K562 (cell line): ENCODE measurements at regions not wholly inside any gene's neighbourhood (a gene's known extent, or its start where the extent isn't known, plus 50 kb on each side); places are given as distances from the start of the nearest gene placed in this dataset.

ENCODE experiments used
- ARID4B ChIP-seq: sonication (generic); formaldehyde crosslinking; IDR thresholded peaks from 2 replicates; pipeline ENCODE4 v1.8.0; 2022; ENCODE audit warnings: mild to moderate bottlenecking, missing genetic modification reagents
- CCAR2 ChIP-seq: fragments of 200-400 bp; formaldehyde crosslinking; IDR thresholded peaks from 2 replicates; pipeline ENCODE4 v1.6.1; 2017; ENCODE audit warnings: mild to moderate bottlenecking, low read depth, low read length
- CLOCK ChIP-seq: fragments of 250-450 bp; sonication (Bioruptor Pico); IDR thresholded peaks from 2 replicates; pipeline ENCODE4 v1.4.0; 2020; ENCODE audit warnings: mild to moderate bottlenecking, moderate library complexity, borderline replicate concordance
- CREB5 ChIP-seq: fragments of 250-450 bp; sonication (Bioruptor Pico); IDR thresholded peaks from 2 replicates; pipeline ENCODE4 v1.5.0; 2020; ENCODE audit warnings: mild to moderate bottlenecking
- LEF1 ChIP-seq: fragments of 450-650 bp; IDR thresholded peaks from 2 replicates; pipeline ENCODE4 v1.6.1; 2016; ENCODE audit warnings: mild to moderate bottlenecking
- NCOA1 ChIP-seq: fragments of 450-650 bp; IDR thresholded peaks from 2 replicates; pipeline ENCODE4 v1.6.1; 2016; ENCODE audit warnings: low read depth
- PHB ChIP-seq: fragments of 250-450 bp; sonication (Bioruptor Pico); IDR thresholded peaks from 2 replicates; pipeline ENCODE4 v1.5.0; 2021
- PKNOX1 ChIP-seq: fragments of 450-650 bp; IDR thresholded peaks from 2 replicates; pipeline ENCODE4 v1.6.1; 2016
- SIN3A ChIP-seq, 2 experiments: fragments of 150-350 bp in 1 of 2; IDR thresholded peaks; 2 replicates each; pipeline ENCODE4 v1.6.1; 2011 to 2016; ENCODE audit warnings: borderline replicate concordance in 2 of 2, low read depth in 2 of 2, low read length in 2 of 2, mild to moderate bottlenecking in 2 of 2, moderate library complexity in 2 of 2; ENCODE audit not compliant: control insufficient read depth in 1 of 2
- TAF7 ChIP-seq: fragments of 450-650 bp; IDR thresholded peaks from 2 replicates; pipeline ENCODE4 v1.6.1; 2016; ENCODE audit warnings: missing genetic modification characterization, missing compliant biosample characterization
- TEAD2 ChIP-seq: fragments of 450-650 bp; IDR thresholded peaks from 2 replicates; pipeline ENCODE4 v1.6.1; 2016; ENCODE audit warnings: missing genetic modification characterization, control low read depth, missing compliant biosample characterization
- THAP7 ChIP-seq: fragments of 250-450 bp; sonication (Bioruptor Pico); IDR thresholded peaks from 2 replicates; pipeline ENCODE4 v1.5.0; 2021
- ZNF408 ChIP-seq: fragments of 250-450 bp; sonication (Bioruptor Pico); IDR thresholded peaks from 2 replicates; pipeline ENCODE4 v1.4.0; 2020; ENCODE audit warnings: low read depth, mild to moderate bottlenecking, moderate library complexity
- ZNF695 ChIP-seq: fragments of 450-650 bp; formaldehyde crosslinking; IDR thresholded peaks from 2 replicates; pipeline ENCODE4 v1.4.0; 2020; ENCODE audit warnings: mild to moderate bottlenecking, moderate library complexity

GRCh38 chr5:110250355-110250754 is 476.1 kb downstream of the TMEM232 start (continued):
- TF ChIP-seq CREB5: no peak
- no peak for TF ChIP-seq THAP7 (CRISPR knock-in tag)
- no peak for TF ChIP-seq CLOCK (CRISPR knock-in tag)
- no peak for TF ChIP-seq ARID4B
- no peak for TF ChIP-seq ZNF695 (CRISPR knock-in tag)
- no peak for TF ChIP-seq PKNOX1
- no peak for TF ChIP-seq TEAD2 (tag)
- no peak for TF ChIP-seq NCOA1
- no peak for TF ChIP-seq LEF1
- no peak for TF ChIP-seq CCAR2
- TF ChIP-seq PHB (CRISPR knock-in tag): no peak
- no peak for TF ChIP-seq ZNF408 (CRISPR knock-in tag)
- no peak for TF ChIP-seq TAF7 (tag)
- no peak for TF ChIP-seq SIN3A (IDR thresholded peaks at IDR 0.05; ENCODE audit: borderline replicate concordance in 2 of 2, control insufficient read depth in 1 of 2, low read depth in 2 of 2, low read length in 2 of 2)
